ENCODE measurements at regions not wholly inside any gene's neighbourhood (a gene's known extent, or its start where the extent isn't known, plus 50 kb on each side); places are given as distances from the start of the nearest gene placed in this dataset.

DNA sequence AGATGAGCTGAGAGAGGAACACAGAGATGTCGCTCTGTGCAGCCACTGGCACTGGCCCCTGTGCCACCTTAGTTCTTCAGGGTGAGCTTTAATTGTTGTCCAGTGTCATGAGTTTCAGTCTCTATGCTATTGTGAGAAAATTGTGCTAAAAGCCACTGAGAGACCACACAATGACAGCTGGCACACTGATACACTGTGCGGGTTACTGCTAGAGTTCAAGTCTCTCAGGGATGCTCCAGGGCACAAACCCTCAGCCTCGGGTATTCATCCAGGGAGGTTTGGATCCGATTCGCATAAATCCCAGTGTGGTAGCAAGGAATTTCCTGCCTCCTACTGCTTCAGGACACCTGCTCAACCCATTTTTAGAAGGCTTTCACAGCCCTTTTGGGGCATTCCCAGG lies 68.1 kb upstream of the EDNRB start:
- Histone ChIP-seq H3K79me2 (ENCODE audit: control insufficient read depth, insufficient read depth, low read length) (no peaks in the 10 kb centered on the region), H3K4me2 (ENCODE audit: insufficient read depth, low read length) (no peak overlapping the region), H3K36me3 (ENCODE audit: control insufficient read depth in 2 of 2, extremely low read depth in 1 of 2, insufficient read depth in 2 of 2, low read length in 2 of 2) (no peaks in the 10 kb centered on the region), H3K27me3 (ENCODE audit: control insufficient read depth in 2 of 2, insufficient read depth in 2 of 2, low read length in 2 of 2) (no peaks in the 10 kb centered on the region), H3K4me3 (replicated peaks in 1 of 3; ENCODE audit: insufficient read depth in 1 of 3, low read depth in 1 of 3, low read length in 3 of 3) (no peak overlapping the region), H4K20me1 (replicated peaks; ENCODE audit: control insufficient read depth, extremely low read depth, insufficient read depth, low read length) (no peaks in the 10 kb centered on the region), H3K4me1 (ENCODE audit: control insufficient read depth, extremely low read depth, insufficient read depth, low read length) (no peaks in the 10 kb centered on the region), H3K9me1 (replicated peaks; ENCODE audit: control insufficient read depth, extremely low read depth, insufficient read depth, low read length) (no peaks in the 10 kb centered on the region), H3K9me3 (replicated peaks; ENCODE audit: control insufficient read depth, insufficient read depth, low read length) (no peaks in the 10 kb centered on the region), H2AFZ (ENCODE audit: low read depth, low read length) (no peak overlapping the region), H3K9ac (replicated peaks; ENCODE audit: extremely low read depth, insufficient read depth, low read length) (no peak overlapping the region), H3K27ac (ENCODE audit: insufficient read depth, low read depth, low read length) (no peak overlapping the region)
- DNase-seq (ENCODE audit: low read depth, low spot score) = no peak
- intact Hi-C loops (cut with micrococcal nuclease) (no loop called here), dilution Hi-C loops (cut with MboI; ENCODE audit: extremely low pct_ligation_motif_present, low sequenced_read_pairs) (no loop called here)
- no peak for FAIRE-seq
- ChIA-PET POLR2A (no interaction called here), CTCF (interaction anchor here (1.4 kb wide), 1 partner anchor 73 kb away, joined by 3 read pairs; no protein-coding TSS in a partner anchor)
- no TSS peak for BruUV-seq (replicated peaks)
- TF ChIP-seq MYC (IDR thresholded peaks at IDR 0.05; ENCODE audit: low read depth, low read length) (no peak), FOS (IDR thresholded peaks at IDR 0.05; ENCODE audit: borderline replicate concordance, insufficient read depth, low read length) (no peak), POLR2A (IDR thresholded peaks at IDR 0.05; ENCODE audit: low read depth, low read length) (no peak), JUN (IDR thresholded peaks at IDR 0.05; ENCODE audit: borderline replicate concordance, insufficient read depth, insufficient read length, low read depth) (no peak), GATA2 (IDR thresholded peaks at IDR 0.05; ENCODE audit: insufficient read depth, insufficient read length, low read depth, low read length) (no peak), POLR2AphosphoS5 (IDR thresholded peaks at IDR 0.05; ENCODE audit: insufficient read depth, low read depth, low read length) (no peak), EZH2 (IDR thresholded peaks at IDR 0.05; ENCODE audit: borderline replicate concordance, low read depth, low read length, severe bottlenecking) (no peak)
- TF ChIP-seq, protein P1, sequence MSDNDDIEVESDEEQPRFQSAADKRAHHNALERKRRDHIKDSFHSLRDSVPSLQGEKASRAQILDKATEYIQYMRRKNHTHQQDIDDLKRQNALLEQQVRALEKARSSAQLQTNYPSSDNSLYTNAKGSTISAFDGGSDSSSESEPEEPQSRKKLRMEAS (IDR thresholded peaks at IDR 0.05; ENCODE audit: insufficient read depth, insufficient read length) = no peak
